H9 (cell line): ENCODE measurements at regions not wholly inside any gene's neighbourhood (a gene's known extent, or its start where the extent isn't known, plus 50 kb on each side); places are given as distances from the start of the nearest gene placed in this dataset.

Source experiments
- DNase-seq: peaks from one replicate; pipeline ENCODE4 v3.0.0-alpha.2; 2017
- H2AFZ ChIP-seq: one replicate; pipeline ENCODE4 v1.6.1; 2013; ENCODE audit warnings: mild to moderate bottlenecking, low read length, control low read depth, moderate library complexity
- H2AK5ac ChIP-seq: 2 replicates; pipeline ENCODE4 v1.6.1; 2013; ENCODE audit warnings: low read length, control low read depth, mixed read lengths; ENCODE audit not compliant: insufficient read length
- H2BK120ac ChIP-seq: one replicate; pipeline ENCODE4 v1.6.1; 2013; ENCODE audit warnings: low read depth, mild to moderate bottlenecking, low read length, control low read depth, inconsistent platforms; ENCODE audit not compliant: poor library complexity, severe bottlenecking
- H2BK12ac ChIP-seq: 2 replicates; pipeline ENCODE4 v1.6.1; 2013; ENCODE audit warnings: low read length, control low read depth, mixed read lengths, low read depth; ENCODE audit not compliant: insufficient read length
- H2BK15ac ChIP-seq: 2 replicates; pipeline ENCODE4 v1.6.1; 2013; ENCODE audit warnings: low read depth, low read length, control low read depth
- H2BK20ac ChIP-seq: one replicate; pipeline ENCODE4 v1.6.1; 2013; ENCODE audit warnings: low read depth, mild to moderate bottlenecking, low read length, control low read depth, inconsistent platforms; ENCODE audit not compliant: poor library complexity, severe bottlenecking
- H2BK5ac ChIP-seq: 2 replicates; pipeline ENCODE4 v1.6.1; 2013; ENCODE audit warnings: low read length, control low read depth, mixed read lengths; ENCODE audit not compliant: insufficient read length
- H3K14ac ChIP-seq: 2 replicates; pipeline ENCODE4 v1.6.1; 2013; ENCODE audit warnings: low read length, control low read depth; ENCODE audit not compliant: insufficient read depth
- H3K18ac ChIP-seq: 2 replicates; pipeline ENCODE4 v1.6.1; 2013; ENCODE audit warnings: low read depth, mild to moderate bottlenecking, mixed read lengths, low read length, control low read depth; ENCODE audit not compliant: insufficient read length
- H3K23ac ChIP-seq: 2 replicates; pipeline ENCODE4 v1.6.1; 2013; ENCODE audit warnings: low read length, control low read depth, mixed read lengths, low read depth; ENCODE audit not compliant: insufficient read length
- H3K23me2 ChIP-seq: 2 replicates; pipeline ENCODE4 v1.6.1; 2013; ENCODE audit warnings: low read depth, mild to moderate bottlenecking, mixed read lengths, low read length, control low read depth; ENCODE audit not compliant: insufficient read length, poor library complexity, severe bottlenecking
- H3K27ac ChIP-seq: 2 replicates; pipeline ENCODE4 v1.5.1; 2013; ENCODE audit warnings: low read length, control low read depth, mixed read lengths, low read depth; ENCODE audit not compliant: insufficient read length
- H3K27me3 ChIP-seq: 2 replicates; pipeline ENCODE4 v1.6.1; 2013; ENCODE audit warnings: low read length, control low read depth, inconsistent platforms; ENCODE audit not compliant: insufficient read depth
- H3K4ac ChIP-seq: 2 replicates; pipeline ENCODE4 v1.6.1; 2013; ENCODE audit warnings: low read depth, mild to moderate bottlenecking, control low read depth, inconsistent platforms, low read length, moderate library complexity
- H3K4me1 ChIP-seq: 2 replicates; pipeline ENCODE4 v1.6.1; 2013; ENCODE audit warnings: low read length, control low read depth, inconsistent platforms; ENCODE audit not compliant: insufficient read depth
- H3K4me2 ChIP-seq: 2 replicates; pipeline ENCODE4 v1.6.1; 2013; ENCODE audit warnings: low read length, control low read depth, mixed read lengths; ENCODE audit not compliant: insufficient read length, insufficient read depth
- H3K56ac ChIP-seq: 2 replicates; pipeline ENCODE4 v1.6.1; 2013; ENCODE audit warnings: low read depth, mild to moderate bottlenecking, mixed read lengths, low read length, control low read depth; ENCODE audit not compliant: insufficient read length
- H3K79me1 ChIP-seq: 2 replicates; pipeline ENCODE4 v1.6.1; 2013; ENCODE audit warnings: low read depth, mild to moderate bottlenecking, moderate library complexity, low read length, control low read depth, inconsistent platforms; ENCODE audit not compliant: insufficient read depth, poor library complexity, severe bottlenecking
- H3K79me2 ChIP-seq: 2 replicates; pipeline ENCODE4 v1.6.1; 2013; ENCODE audit warnings: low read length, control low read depth, inconsistent platforms; ENCODE audit not compliant: insufficient read depth
- H3K9ac ChIP-seq: 2 replicates; pipeline ENCODE4 v1.6.1; 2013; ENCODE audit warnings: low read length, control low read depth, mixed read lengths; ENCODE audit not compliant: insufficient read length; ENCODE audit errors: extremely low read depth
- H3K9me3 ChIP-seq: one replicate; pipeline ENCODE4 v1.6.1; 2013; ENCODE audit warnings: low read depth, low read length, inconsistent platforms; ENCODE audit not compliant: control insufficient read depth
- H3T11ph ChIP-seq: one replicate; pipeline ENCODE4 v1.6.1; 2013; ENCODE audit warnings: mild to moderate bottlenecking, low read length, control low read depth, inconsistent platforms
- H4K20me1 ChIP-seq: one replicate; pipeline ENCODE4 v1.6.1; 2013; ENCODE audit not compliant: control insufficient read depth, insufficient read length, insufficient read depth
- H4K5ac ChIP-seq: 2 replicates; pipeline ENCODE4 v1.6.1; 2013; ENCODE audit warnings: low read depth, mild to moderate bottlenecking, mixed read lengths, low read length, control low read depth; ENCODE audit not compliant: insufficient read length
- H4K8ac ChIP-seq: replicated peaks from 2 replicates; pipeline ENCODE4 v1.6.1; 2013; ENCODE audit warnings: low read length, control low read depth, mixed read lengths, low read depth; ENCODE audit not compliant: insufficient read length
- H4K91ac ChIP-seq: 2 replicates; pipeline ENCODE4 v1.6.1; 2013; ENCODE audit warnings: low read depth, mild to moderate bottlenecking, moderate library complexity, mixed read lengths, low read length, control low read depth; ENCODE audit not compliant: insufficient read length
- H3K27ac Mint-ChIP-seq, 3 experiments: 2 replicates in 2 of 3; 3 replicates in 1 of 3; pipeline ENCODE4 v1.8.0; 2020 to 2021; ENCODE audit warnings: mixed read lengths in 3 of 3, mild to moderate bottlenecking in 1 of 3, moderate library complexity in 1 of 3
- H3K27me3 Mint-ChIP-seq: 2 replicates; pipeline ENCODE4 v1.8.0; 2021; ENCODE audit warnings: low read depth, mild to moderate bottlenecking, moderate library complexity, mixed read lengths
- H3K36me3 Mint-ChIP-seq, 3 experiments: 2 replicates in 2 of 3; 3 replicates in 1 of 3; pipeline ENCODE4 v1.8.0; 2020 to 2021; ENCODE audit warnings: low read depth in 3 of 3, mixed read lengths in 3 of 3; ENCODE audit not compliant: insufficient read depth in 1 of 3
- H3K4me1 Mint-ChIP-seq, 2 experiments: 2 replicates each; pipeline ENCODE4 v1.8.0; 2020; ENCODE audit warnings: mixed read lengths in 2 of 2
- H3K4me3 Mint-ChIP-seq, 2 experiments: 2 replicates in 1 of 2; 3 replicates in 1 of 2; pipeline ENCODE4 v1.8.0; 2020 to 2021; ENCODE audit warnings: mild to moderate bottlenecking in 2 of 2, mixed read lengths in 2 of 2, moderate library complexity in 1 of 2
- H3K9me3 Mint-ChIP-seq, 2 experiments: 2 replicates in 1 of 2; 3 replicates in 1 of 2; pipeline ENCODE4 v1.8.0; 2020; ENCODE audit warnings: mild to moderate bottlenecking in 2 of 2, mixed read lengths in 2 of 2, moderate library complexity in 1 of 2
- CTCF ChIP-seq: fragments of 200-600 bp; sonication (generic); conservative IDR thresholded peaks from 3 replicates; pipeline ENCODE4 v1.8.0; 2021; ENCODE audit warnings: antibody characterized with exemption, mild to moderate bottlenecking
- WGBS: extraction: QIAGEN DNeasy Blood & Tissue Kit; methylation state at CpG from one replicate; pipeline ENCODE4 v1.1.7; 2013; ENCODE audit warnings: missing lambda C conversion rate, low lambda C conversion rate, mixed read lengths; ENCODE audit not compliant: insufficient read length; ENCODE audit errors: extremely low coverage; 5-methylcytosine and 5-hydroxymethylcytosine counted together

- H3K23me2 ChIP-seq = no peaks in the 10 kb centered on the region
- no CpG with 5 or more reads among the region's 9 CpGs for WGBS
- H3K27me3 Mint-ChIP-seq = no peaks in the 10 kb centered on the region
- H2BK20ac ChIP-seq = no peak overlapping the region
- peak overlapping the region in 1 of 3 experiments; percentile 44; a peak in 1 of 7 replicates for H3K27ac Mint-ChIP-seq
- H3K4me3 Mint-ChIP-seq = no peak overlapping the region
- H3K9me3 Mint-ChIP-seq = no peaks in the 10 kb centered on the region
- no peaks in the 10 kb centered on the region for H3K9me3 ChIP-seq
- no peak overlapping the region for H3K27ac ChIP-seq
- no peak overlapping the region for H3K4me2 ChIP-seq
- H4K91ac ChIP-seq = no peak overlapping the region
- no peak overlapping the region for H3K56ac ChIP-seq
- no peak overlapping the region for H2AK5ac ChIP-seq
- no peak for DNase-seq
- H3K27me3 ChIP-seq = no peaks in the 10 kb centered on the region
- 0 out of 2 replicates have a peak overlapping the region, but pooled peaks have one; percentile 65 for H3K14ac ChIP-seq
- H3K4me1 ChIP-seq = no peaks in the 10 kb centered on the region
- peaks cover 0 to 6% of the 10 kb centered on the region in 2 experiments; a peak in 1 of 4 replicates for H3K4me1 Mint-ChIP-seq
- H3K18ac ChIP-seq = no peak overlapping the region
- no peak overlapping the region for H4K8ac ChIP-seq
- H2AFZ ChIP-seq = no peak overlapping the region
- no peak overlapping the region for H2BK120ac ChIP-seq
- no peak overlapping the region for H3K23ac ChIP-seq
- H4K20me1 ChIP-seq = no peaks in the 10 kb centered on the region
- H2BK15ac ChIP-seq = no peak overlapping the region
- H3K4ac ChIP-seq = no peak overlapping the region
- no peak overlapping the region for H2BK12ac ChIP-seq
- no peaks in the 10 kb centered on the region for H3K79me2 ChIP-seq
- no peaks in the 10 kb centered on the region for H3K79me1 ChIP-seq
- no peaks in the 10 kb centered on the region for H3K36me3 Mint-ChIP-seq
- H3T11ph ChIP-seq = no peak overlapping the region
- no peak overlapping the region for H4K5ac ChIP-seq
- H2BK5ac ChIP-seq = no peak overlapping the region
- H3K9ac ChIP-seq = no peak overlapping the region
- no peak for TF ChIP-seq CTCF
Observed at GRCh38 chr10:31745612-31746376, 182.8 kb downstream of the ARHGAP12 start.
